Nephron progenitor cell (in vitro differentiated cells): ENCODE measurements at regions not wholly inside any gene's neighbourhood (a gene's known extent, or its start where the extent isn't known, plus 50 kb on each side); places are given as distances from the start of the nearest gene placed in this dataset.

Experiments
- DNase-seq: peaks from one replicate; pipeline ENCODE4 v3.0.0; 2021
- H3K27ac Mint-ChIP-seq: 2 replicates; pipeline ENCODE4 v1.8.0; 2021; ENCODE audit warnings: mild to moderate bottlenecking, moderate library complexity, mixed read lengths
- H3K27me3 Mint-ChIP-seq: 2 replicates; pipeline ENCODE4 v1.8.0; 2021; ENCODE audit warnings: mild to moderate bottlenecking, low read depth, mixed read lengths; ENCODE audit not compliant: poor library complexity
- H3K36me3 Mint-ChIP-seq: 2 replicates; pipeline ENCODE4 v1.8.0; 2021; ENCODE audit warnings: low read depth, mixed read lengths
- H3K4me1 Mint-ChIP-seq: 2 replicates; pipeline ENCODE4 v1.8.0; 2021; ENCODE audit warnings: mixed read lengths
- H3K4me3 Mint-ChIP-seq: 2 replicates; pipeline ENCODE4 v1.8.0; 2021; ENCODE audit warnings: mild to moderate bottlenecking, moderate library complexity, mixed read lengths
- H3K9me3 Mint-ChIP-seq: 2 replicates; pipeline ENCODE4 v1.8.0; 2021; ENCODE audit warnings: mild to moderate bottlenecking, moderate library complexity, mixed read lengths
- TF ChIP-seq, protein P1 (sequence below): fragments of 200-600 bp; sonication (generic); IDR thresholded peaks from 2 replicates; pipeline ENCODE4 v1.5.0; 2021; ENCODE audit warnings: antibody characterized with exemption

DNA sequence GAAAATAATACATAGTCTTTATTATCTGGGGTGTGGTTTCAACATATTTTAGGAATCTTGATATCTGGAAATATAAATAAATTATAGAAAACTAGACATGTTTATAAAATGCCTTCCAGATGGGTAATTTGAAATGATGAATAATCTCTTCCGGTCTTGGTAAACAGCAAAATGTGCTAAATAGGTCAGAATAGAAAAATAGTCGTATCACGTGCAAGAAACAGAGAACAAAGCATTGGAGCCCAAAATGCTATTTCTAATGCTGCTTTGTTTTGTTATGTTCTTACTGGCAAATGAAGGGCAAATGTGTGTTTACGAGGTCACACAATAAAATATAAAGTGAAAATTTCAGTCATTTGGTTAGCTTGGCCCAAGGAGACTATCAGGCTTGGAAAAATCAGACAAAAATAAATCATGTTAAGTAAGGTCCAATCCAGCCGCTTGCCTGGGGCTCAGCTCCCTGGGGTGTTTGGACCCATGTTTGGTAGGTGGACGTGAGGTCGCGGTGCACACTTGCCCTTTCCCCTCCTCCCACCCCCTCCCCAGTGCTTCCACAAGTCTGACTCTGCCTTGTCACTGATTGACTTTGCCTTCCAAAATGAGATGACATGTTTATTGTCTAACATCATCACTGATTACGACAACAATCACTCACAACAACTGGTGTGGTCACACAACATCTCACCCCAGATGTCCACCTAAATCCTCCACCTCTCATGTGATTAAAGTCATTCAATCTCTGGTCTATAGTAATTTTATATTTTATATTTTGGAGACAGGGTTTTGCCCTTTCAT, 56.0 kb downstream of the RIN2 start:
- Mint-ChIP-seq H3K9me3 (peaks cover 11% of the 10 kb centered on the region), H3K27ac (peak overlapping the region; percentile 91), H3K4me3 (no peak overlapping the region), H3K27me3 (peaks cover 2% of the 10 kb centered on the region), H3K36me3 (peaks cover 62% of the 10 kb centered on the region), H3K4me1 (peaks cover 44% of the 10 kb centered on the region)
- TF ChIP-seq, protein P1, sequence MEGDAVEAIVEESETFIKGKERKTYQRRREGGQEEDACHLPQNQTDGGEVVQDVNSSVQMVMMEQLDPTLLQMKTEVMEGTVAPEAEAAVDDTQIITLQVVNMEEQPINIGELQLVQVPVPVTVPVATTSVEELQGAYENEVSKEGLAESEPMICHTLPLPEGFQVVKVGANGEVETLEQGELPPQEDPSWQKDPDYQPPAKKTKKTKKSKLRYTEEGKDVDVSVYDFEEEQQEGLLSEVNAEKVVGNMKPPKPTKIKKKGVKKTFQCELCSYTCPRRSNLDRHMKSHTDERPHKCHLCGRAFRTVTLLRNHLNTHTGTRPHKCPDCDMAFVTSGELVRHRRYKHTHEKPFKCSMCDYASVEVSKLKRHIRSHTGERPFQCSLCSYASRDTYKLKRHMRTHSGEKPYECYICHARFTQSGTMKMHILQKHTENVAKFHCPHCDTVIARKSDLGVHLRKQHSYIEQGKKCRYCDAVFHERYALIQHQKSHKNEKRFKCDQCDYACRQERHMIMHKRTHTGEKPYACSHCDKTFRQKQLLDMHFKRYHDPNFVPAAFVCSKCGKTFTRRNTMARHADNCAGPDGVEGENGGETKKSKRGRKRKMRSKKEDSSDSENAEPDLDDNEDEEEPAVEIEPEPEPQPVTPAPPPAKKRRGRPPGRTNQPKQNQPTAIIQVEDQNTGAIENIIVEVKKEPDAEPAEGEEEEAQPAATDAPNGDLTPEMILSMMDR = no peak
- no peak for DNase-seq

DNA sequence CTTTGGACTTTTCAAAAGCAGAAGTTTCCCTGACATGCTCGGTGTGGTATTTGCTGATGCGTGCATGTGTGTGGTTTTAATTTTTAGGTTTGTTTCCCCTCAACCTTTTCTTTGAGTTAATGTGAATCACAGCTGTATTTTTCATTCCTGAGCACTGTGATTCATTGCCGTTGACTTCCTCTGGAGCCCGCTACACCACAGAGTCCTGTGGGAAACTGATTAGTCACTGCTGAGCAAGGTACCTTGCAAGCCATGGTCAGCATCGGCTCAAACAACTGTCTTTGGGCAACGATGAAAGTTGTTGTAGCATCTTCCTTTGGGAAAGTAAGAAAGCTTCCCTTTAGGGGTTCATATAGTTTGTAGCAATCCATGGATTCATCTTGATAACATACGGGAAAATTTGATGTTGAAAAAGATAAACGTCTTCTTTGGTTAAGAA, 57.5 kb downstream of the RIN2 start:
- Mint-ChIP-seq H3K27ac (peak overlapping the region; percentile 99), H3K4me1 (peaks cover 44% of the 10 kb centered on the region), H3K36me3 (peaks cover 62% of the 10 kb centered on the region), H3K27me3 (no peaks in the 10 kb centered on the region), H3K9me3 (peaks cover 16% of the 10 kb centered on the region), H3K4me3 (peak overlapping the region; percentile 29)
- DNase-seq = peak; percentile 22
- TF ChIP-seq, protein P1 = no peak

DNA sequence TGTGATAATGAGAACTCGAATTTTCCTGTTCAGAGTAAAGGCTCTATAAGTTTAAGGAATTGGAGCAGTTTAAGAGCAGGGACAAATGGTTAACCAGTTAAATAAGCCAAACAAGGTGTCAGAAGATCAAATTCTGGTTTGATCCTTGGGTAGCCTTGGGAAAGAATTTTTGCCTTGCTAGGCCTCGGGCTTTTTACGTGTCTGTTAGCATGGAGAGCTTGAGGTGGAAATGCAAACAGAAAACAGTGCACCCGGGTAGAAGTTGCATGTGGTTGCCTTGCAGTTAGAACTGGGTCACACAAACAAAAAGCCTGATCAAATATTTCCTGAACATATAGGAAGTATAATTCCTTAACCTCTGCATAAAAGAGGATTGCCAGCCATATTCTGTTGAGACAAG, 58.3 kb downstream of the RIN2 start:
- H3K4me1 Mint-ChIP-seq = peaks cover 37% of the 10 kb centered on the region
- H3K4me3 Mint-ChIP-seq = no peak overlapping the region
- no peak for DNase-seq
- peaks cover 60% of the 10 kb centered on the region for H3K36me3 Mint-ChIP-seq
- H3K9me3 Mint-ChIP-seq = peaks cover 16% of the 10 kb centered on the region
- peak overlapping the region; percentile 64 for H3K27ac Mint-ChIP-seq
- TF ChIP-seq, protein P1 = no peak
- H3K27me3 Mint-ChIP-seq = no peaks in the 10 kb centered on the region

DNA sequence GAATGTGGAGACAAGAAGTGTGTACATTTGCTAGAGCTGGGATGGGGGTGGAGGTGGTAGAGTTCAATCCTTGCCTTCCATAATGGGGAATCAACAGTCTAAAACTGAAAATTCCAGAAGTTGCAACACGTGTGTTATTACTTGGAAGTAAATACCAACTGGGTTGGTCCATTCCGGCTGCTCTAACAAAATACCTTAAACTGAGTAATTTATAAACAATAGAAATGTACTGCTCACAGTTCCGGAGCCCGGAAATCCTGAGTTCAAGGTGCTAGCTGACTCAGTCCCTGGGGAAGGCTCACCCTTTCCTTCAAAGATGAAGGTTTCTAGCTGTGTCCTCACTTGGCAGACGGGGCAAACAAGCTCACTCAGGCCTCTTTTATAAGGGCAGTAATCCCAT, 59.0 kb downstream of the RIN2 start:
- TF ChIP-seq, protein P1 = no peak
- DNase-seq = no peak
- Mint-ChIP-seq H3K9me3 (peaks cover 16% of the 10 kb centered on the region), H3K27ac (peak overlapping the region; percentile 64), H3K36me3 (peaks cover 61% of the 10 kb centered on the region), H3K4me3 (no peak overlapping the region), H3K4me1 (peaks cover 37% of the 10 kb centered on the region), H3K27me3 (no peaks in the 10 kb centered on the region)

DNA sequence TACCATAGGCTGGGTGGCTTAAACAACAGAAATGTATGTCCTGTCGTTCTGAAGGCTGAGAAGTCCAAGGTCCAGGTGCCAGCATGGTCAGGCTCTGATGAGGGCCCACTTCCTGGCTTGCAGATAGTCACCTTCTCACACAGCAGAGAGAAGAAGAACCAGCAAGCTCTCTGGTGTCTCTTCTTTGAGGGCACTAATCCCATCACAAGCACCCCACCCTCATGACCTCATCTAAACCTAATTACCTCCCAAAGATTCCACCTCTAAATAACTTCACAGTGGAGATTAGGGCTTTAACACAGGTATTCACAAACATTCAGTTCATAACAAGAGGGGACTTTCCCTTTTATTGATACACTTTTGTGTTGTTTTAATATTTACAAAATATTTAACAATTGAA, 61.1 kb downstream of the RIN2 start:
- DNase-seq = no peak
- Mint-ChIP-seq H3K36me3 (peaks cover 69% of the 10 kb centered on the region), H3K27ac (no peak overlapping the region), H3K27me3 (no peaks in the 10 kb centered on the region), H3K4me1 (peaks cover 30% of the 10 kb centered on the region), H3K9me3 (peaks cover 16% of the 10 kb centered on the region), H3K4me3 (no peak overlapping the region)
- TF ChIP-seq, protein P1 = no peak
